Spleen (tissue), 11 donors: ENCODE measurements at regions not wholly inside any gene's neighbourhood (a gene's known extent, or its start where the extent isn't known, plus 50 kb on each side); places are given as distances from the start of the nearest gene placed in this dataset.

Experiments used
- DNase-seq: peaks from one replicate; pipeline ENCODE4 v3.0.0-alpha.2; 2020
- H3K27ac ChIP-seq, 8 donors: fragments of 200-600 bp; sonication (generic) in 7 of 8; 1 replicate in 4 of 8; 2 replicates in 4 of 8; pipeline versions ENCODE4 v1.5.0 to v1.8.0; 2016 to 2021; ENCODE audit warnings: inconsistent platforms in 4 of 8, mild to moderate bottlenecking in 4 of 8, moderate library complexity in 1 of 8
- H3K27me3 ChIP-seq, 7 donors: fragments of 200-600 bp; sonication (generic) in 6 of 7; replicated peaks in 1 of 7; 1 replicate in 4 of 7; 2 replicates in 3 of 7; pipeline versions ENCODE4 v1.5.0 to v1.8.0; 2016 to 2021; ENCODE audit warnings: inconsistent platforms in 3 of 7, mild to moderate bottlenecking in 1 of 7
- H3K36me3 ChIP-seq, 6 donors: fragments of 200-600 bp; sonication (generic) in 5 of 6; 1 replicate in 4 of 6; 2 replicates in 2 of 6; pipeline versions ENCODE4 v1.5.0 to v1.8.0; 2016 to 2021; ENCODE audit warnings: inconsistent platforms in 2 of 6
- H3K4me1 ChIP-seq, 6 donors: fragments of 200-600 bp; sonication (generic) in 5 of 6; 1 replicate in 3 of 6; 2 replicates in 3 of 6; pipeline versions ENCODE4 v1.5.0 to v1.8.0; 2016 to 2021; ENCODE audit warnings: inconsistent platforms in 3 of 6
- H3K4me3 ChIP-seq, 8 donors: fragments of 200-600 bp; sonication (generic) in 7 of 8; 1 replicate in 4 of 8; 2 replicates in 4 of 8; pipeline versions ENCODE4 v1.5.0 to v1.8.0; 2016 to 2021; ENCODE audit warnings: inconsistent platforms in 4 of 8, mild to moderate bottlenecking in 4 of 8, moderate library complexity in 2 of 8
- H3K9me3 ChIP-seq, 8 donors: fragments of 200-600 bp; sonication (generic) in 7 of 8; 1 replicate in 4 of 8; 2 replicates in 4 of 8; pipeline versions ENCODE4 v1.5.0 to v1.8.0; 2016 to 2021; ENCODE audit warnings: inconsistent platforms in 4 of 8
- POLR2A ChIP-seq, 3 donors: fragments of 450-650 bp; IDR thresholded peaks; one replicate each; pipeline ENCODE4 v1.5.1; 2017; ENCODE audit warnings: antibody characterized with exemption in 3 of 3, mild to moderate bottlenecking in 1 of 3
- POLR2AphosphoS5 ChIP-seq, 3 donors: sonication (generic); formaldehyde crosslinking; IDR thresholded peaks; one replicate each; pipeline ENCODE4 v1.5.1; 2017; ENCODE audit warnings: antibody characterized with exemption in 3 of 3
- WGBS, 5 donors: extraction: QIAGEN DNeasy Blood & Tissue Kit in 3 of 5; methylation state at CpG; one replicate each; pipeline versions ENCODE4 v1.1.5 to v1.1.7; 2013 to 2018; 5-methylcytosine and 5-hydroxymethylcytosine counted together
- intact Hi-C: fragments of 100-400 bp; cut with DNase I; formaldehyde crosslinking; loops from one replicate; pipeline ENCODE4 v1.15.0; 2023; ENCODE audit warnings: low total_unique reads
- TF ChIP-seq, protein P1 (sequence below), 11 experiments: fragments of 200-600 bp in 7 of 11; fragments of 450-650 bp in 4 of 11; sonication (generic) in 4 of 11; IDR thresholded peaks in 8 of 11; conservative IDR thresholded peaks in 3 of 11; 1 replicate in 7 of 11; 2 replicates in 4 of 11; pipeline versions ENCODE4 v1.4.0 to v1.8.0; 2016 to 2021; ENCODE audit warnings: antibody characterized with exemption in 11 of 11, inconsistent platforms in 4 of 11, mild to moderate bottlenecking in 1 of 11
- donor health status: healthy with polysubstance abuse.
- donor health status: DM: no; HTN: no; CAD: no; lungs with moderate emphysema.
- donor health status: DM: no; HTN: no; CAD: no.
- donor health status: Bipolar disorder and iron deficiency.
- donor health status: healthy.
- donor health status: DM: no; HTN: no; CAD: no.
- donor health status: DM: yes; HTN: yes; CAD: no.

DNA sequence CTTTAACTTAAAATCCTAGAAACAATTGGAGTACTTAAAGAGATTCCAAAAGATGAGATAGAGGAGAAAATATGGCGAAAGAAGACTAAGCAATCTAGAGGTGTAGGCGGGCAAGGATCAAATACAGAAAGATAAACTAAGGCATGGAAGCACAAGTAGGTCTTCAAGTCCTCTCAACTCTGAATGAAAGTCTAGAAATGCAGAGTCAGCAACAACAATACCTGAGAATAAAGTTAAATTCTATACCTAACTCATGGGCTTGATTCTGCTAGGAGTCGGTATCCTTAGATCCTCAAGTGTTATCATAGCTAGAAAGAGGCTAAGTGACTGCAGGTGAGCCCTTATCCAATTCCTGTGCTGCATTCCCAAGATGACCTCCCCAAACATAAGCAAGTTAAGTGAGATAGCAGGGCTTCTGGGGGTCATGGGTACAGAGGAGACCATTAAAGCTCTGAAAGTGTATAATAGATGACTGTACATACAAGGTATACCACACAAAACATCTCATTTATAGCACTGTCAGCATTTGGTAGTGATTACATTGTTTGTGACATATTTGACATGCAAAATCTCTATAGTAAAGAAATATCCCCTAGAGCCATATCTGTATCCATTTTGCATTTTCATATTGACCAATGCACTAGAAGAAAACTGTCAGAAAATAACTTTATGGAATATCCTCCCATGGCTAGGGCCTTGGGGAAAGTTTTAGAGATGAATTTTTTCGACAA, 82.5 kb upstream of the ARID2 start:
- 89 to 95% (median 94%) methylated on average over 4 of the region's 4 CpGs for WGBS, 5 donors
- intact Hi-C loops: no loop called here
- TF ChIP-seq, protein P1, sequence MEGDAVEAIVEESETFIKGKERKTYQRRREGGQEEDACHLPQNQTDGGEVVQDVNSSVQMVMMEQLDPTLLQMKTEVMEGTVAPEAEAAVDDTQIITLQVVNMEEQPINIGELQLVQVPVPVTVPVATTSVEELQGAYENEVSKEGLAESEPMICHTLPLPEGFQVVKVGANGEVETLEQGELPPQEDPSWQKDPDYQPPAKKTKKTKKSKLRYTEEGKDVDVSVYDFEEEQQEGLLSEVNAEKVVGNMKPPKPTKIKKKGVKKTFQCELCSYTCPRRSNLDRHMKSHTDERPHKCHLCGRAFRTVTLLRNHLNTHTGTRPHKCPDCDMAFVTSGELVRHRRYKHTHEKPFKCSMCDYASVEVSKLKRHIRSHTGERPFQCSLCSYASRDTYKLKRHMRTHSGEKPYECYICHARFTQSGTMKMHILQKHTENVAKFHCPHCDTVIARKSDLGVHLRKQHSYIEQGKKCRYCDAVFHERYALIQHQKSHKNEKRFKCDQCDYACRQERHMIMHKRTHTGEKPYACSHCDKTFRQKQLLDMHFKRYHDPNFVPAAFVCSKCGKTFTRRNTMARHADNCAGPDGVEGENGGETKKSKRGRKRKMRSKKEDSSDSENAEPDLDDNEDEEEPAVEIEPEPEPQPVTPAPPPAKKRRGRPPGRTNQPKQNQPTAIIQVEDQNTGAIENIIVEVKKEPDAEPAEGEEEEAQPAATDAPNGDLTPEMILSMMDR (IDR thresholded peaks at IDR 0.05 in 8 of 11, conservative IDR thresholded peaks at IDR 0.05 in 3 of 11): no peak
- TF ChIP-seq POLR2AphosphoS5 (IDR thresholded peaks at IDR 0.05) (no peak), POLR2A (IDR thresholded peaks at IDR 0.05) (no peak)
- Histone ChIP-seq H3K27me3 (no peaks in the 10 kb centered on the region), H3K4me3 (no peak overlapping the region), H3K36me3 (no peaks in the 10 kb centered on the region), H3K27ac (no peak overlapping the region), H3K9me3 (no peaks in the 10 kb centered on the region), H3K4me1 (peaks cover 0 to 17% (median 9%) of the 10 kb centered on the region in 6 donors)
- no peak for DNase-seq

DNA sequence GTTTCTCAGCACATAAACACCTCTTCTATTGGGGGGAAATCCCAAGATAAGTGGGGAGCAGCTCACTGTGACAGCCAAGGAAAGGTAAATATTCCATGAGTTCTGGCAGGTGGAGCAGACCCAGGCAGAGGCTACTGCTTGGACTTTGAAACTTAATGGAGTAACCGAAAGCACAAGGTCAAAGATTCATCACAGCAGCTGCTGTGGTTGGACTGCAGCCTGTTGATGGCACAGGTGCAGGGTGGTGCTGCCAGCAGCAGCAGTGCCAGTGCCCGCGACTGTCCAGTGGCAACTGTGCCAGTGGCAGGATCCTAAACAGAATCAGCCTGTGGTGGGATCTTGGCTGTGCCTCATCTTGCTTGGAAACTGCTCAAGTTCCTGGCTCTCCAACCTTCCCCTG, 81.4 kb upstream of the ARID2 start:
- intact Hi-C loops: no loop called here
- H3K36me3 ChIP-seq: no peaks in the 10 kb centered on the region
- H3K27ac ChIP-seq: no peak overlapping the region
- peaks cover 0 to 17% (median 9%) of the 10 kb centered on the region in 6 donors for H3K4me1 ChIP-seq
- H3K27me3 ChIP-seq: no peaks in the 10 kb centered on the region
- TF ChIP-seq POLR2AphosphoS5 (IDR thresholded peaks at IDR 0.05) (no peak), POLR2A (IDR thresholded peaks at IDR 0.05) (no peak)
- TF ChIP-seq, protein P1 (IDR thresholded peaks at IDR 0.05 in 8 of 11, conservative IDR thresholded peaks at IDR 0.05 in 3 of 11): no peak
- 76 to 100% (median 93%) methylated on average over 1 to 3 of the region's 3 CpGs for WGBS, 5 donors
- no peaks in the 10 kb centered on the region for H3K9me3 ChIP-seq
- H3K4me3 ChIP-seq: no peak overlapping the region
- no peak for DNase-seq

DNA sequence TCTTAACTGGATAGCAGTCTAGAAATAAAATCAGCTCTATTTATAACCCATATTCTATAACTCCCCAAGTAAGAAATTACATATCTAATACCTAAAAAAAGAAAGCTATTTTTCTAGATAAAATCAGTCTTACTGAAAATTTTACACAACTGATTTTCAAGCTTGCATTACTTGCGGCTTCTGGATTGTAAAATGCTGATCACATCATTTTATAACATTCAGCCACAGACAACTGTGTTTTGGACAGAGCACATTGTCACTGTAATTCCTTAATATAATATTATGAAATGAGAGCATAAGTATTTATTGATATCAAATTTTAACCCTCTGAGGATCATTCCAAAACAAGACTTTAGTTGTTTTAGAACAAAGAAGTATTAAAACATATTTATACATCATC, 78.5 kb upstream of the ARID2 start:
- Histone ChIP-seq H3K4me3 (no peak overlapping the region), H3K4me1 (peaks cover 0 to 10% (median 0%) of the 10 kb centered on the region in 6 donors), H3K27ac (no peak overlapping the region), H3K27me3 (no peaks in the 10 kb centered on the region), H3K36me3 (no peaks in the 10 kb centered on the region), H3K9me3 (no peaks in the 10 kb centered on the region)
- DNase-seq: no peak
- TF ChIP-seq POLR2A (IDR thresholded peaks at IDR 0.05) (no peak), POLR2AphosphoS5 (IDR thresholded peaks at IDR 0.05) (no peak)
- TF ChIP-seq, protein P1 (IDR thresholded peaks at IDR 0.05 in 8 of 11, conservative IDR thresholded peaks at IDR 0.05 in 3 of 11): no peak
- WGBS, 5 donors: 88 to 95% (median 94%) methylated on average over 1 of the region's 1 CpG
- intact Hi-C loops: no loop called here

DNA sequence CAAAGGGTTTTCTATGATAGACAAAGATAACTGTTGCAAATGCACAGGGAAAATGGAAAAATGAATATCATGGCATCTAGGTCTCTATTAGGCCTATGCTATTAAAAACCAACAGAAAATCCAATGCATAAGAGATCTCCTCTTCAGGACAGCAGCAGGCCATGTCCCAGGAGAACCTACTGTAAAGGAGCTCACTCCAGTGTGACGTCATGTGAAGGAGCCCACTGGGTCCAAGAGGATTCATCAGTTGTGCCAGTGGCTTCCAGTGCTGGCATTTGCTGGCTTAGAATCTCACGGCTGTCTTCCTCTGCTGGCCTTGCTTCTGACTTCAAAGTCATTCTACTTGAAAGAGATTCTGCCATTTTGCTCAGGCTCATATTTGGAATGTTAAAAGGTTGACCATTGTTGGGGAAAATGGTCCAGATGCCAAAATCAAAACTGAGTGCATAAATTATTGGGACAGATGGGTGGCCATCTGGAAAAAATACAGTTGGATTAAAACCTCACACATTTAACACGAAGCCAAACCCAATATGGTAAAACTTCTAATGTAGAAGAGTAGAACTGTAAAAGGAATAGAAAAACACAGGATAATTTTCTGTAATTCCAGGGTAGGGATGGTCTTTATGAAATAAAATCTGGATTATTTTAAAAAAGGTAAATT, 75.4 kb upstream of the ARID2 start:
- TF ChIP-seq POLR2AphosphoS5 (IDR thresholded peaks at IDR 0.05): no peak
- no peak for TF ChIP-seq POLR2A (IDR thresholded peaks at IDR 0.05)
- TF ChIP-seq, protein P1 (IDR thresholded peaks at IDR 0.05 in 8 of 11, conservative IDR thresholded peaks at IDR 0.05 in 3 of 11): no peak
- Histone ChIP-seq H3K27ac (no peak overlapping the region), H3K4me3 (no peak overlapping the region), H3K27me3 (no peaks in the 10 kb centered on the region), H3K9me3 (no peaks in the 10 kb centered on the region), H3K4me1 (peaks cover 0 to 10% (median 0%) of the 10 kb centered on the region in 6 donors), H3K36me3 (no peaks in the 10 kb centered on the region)
- WGBS, 5 donors: 93 to 95% (median 93%) methylated on average over 3 of the region's 3 CpGs
- intact Hi-C loops: no loop called here
- DNase-seq: no peak
